ENCODE measurements at regions not wholly inside any gene's neighbourhood (a gene's known extent, or its start where the extent isn't known, plus 50 kb on each side); places are given as distances from the start of the nearest gene placed in this dataset.

DNA sequence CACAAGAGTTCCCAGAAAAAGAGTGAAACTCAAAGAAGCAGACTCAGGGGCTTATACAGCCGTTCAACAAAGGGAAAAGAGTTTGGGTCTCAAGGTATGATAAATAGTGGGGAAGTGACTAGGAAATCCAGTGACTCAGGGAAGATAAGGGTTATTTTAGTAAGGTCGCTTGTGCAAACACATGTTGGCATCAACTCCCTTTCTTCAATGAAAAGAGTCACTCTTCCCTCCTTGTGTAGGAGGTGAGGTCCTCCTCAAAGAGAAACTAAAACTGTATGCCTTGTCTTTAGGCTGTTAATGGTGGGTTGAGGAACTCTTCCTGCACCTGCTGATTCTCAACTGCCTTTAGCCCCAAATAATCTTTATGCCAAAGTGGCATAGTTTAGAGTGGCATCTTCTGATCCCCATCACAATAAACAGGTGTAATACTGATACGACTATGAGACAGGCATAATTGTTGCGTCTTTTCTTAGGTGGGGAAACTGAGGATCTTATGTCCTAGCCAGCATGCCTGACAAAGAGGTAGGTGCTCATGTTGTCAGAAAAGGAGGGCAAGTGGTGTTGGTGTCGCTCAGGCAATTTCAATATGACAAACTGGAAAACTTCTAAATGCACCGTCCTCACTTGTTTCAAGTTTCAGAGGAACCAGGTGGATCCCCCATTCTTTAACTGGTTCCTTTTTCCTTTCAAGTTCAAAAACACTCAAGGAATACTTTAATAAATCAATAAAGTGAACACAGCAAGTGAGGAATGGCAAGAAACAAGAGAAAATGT, 294.1 kb upstream of the RUNX1 start:
- no peak for DNase-seq (ENCODE audit: low spot score)

DNA sequence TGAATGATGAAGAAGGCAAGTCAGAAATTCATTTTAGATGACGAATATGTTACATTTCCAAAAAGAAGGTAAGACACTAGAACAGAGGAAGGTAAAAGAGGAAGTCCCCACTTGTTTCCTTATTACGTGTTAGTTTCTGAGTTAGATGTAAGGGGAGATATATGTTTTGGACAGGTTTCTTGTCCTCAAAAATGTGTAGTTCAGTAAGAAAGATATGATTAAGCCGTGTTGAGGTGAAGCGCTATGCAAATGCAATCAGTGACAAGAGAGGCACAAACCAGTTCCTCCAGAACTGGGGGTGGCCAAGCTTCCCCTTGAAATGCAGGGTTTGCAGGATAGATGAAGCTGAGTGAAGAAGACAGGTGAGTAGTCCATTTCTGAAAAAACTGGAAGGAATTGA, 293.3 kb upstream of the RUNX1 start:
- DNase-seq (ENCODE audit: low spot score), result no peak

DNA sequence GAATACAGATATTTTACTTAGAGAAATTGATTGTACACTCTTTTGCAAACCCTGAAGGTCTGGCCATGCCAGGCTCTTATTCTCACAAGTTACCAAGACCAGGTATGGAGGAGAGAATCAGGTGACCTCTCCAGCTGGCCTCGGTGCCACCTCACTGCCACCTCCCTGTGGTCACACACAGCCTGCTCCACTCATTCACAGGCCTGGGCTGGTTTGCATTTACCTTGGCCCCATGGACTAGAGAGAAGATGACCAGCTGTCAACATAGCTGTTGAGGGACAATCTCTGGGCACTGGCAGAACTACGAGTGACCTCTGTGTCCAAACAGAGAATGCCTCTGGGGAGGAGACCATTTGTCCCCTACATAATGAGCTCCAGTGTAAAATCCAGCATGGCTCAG, 291.2 kb upstream of the RUNX1 start:
- no peak for DNase-seq (ENCODE audit: low spot score)

DNA sequence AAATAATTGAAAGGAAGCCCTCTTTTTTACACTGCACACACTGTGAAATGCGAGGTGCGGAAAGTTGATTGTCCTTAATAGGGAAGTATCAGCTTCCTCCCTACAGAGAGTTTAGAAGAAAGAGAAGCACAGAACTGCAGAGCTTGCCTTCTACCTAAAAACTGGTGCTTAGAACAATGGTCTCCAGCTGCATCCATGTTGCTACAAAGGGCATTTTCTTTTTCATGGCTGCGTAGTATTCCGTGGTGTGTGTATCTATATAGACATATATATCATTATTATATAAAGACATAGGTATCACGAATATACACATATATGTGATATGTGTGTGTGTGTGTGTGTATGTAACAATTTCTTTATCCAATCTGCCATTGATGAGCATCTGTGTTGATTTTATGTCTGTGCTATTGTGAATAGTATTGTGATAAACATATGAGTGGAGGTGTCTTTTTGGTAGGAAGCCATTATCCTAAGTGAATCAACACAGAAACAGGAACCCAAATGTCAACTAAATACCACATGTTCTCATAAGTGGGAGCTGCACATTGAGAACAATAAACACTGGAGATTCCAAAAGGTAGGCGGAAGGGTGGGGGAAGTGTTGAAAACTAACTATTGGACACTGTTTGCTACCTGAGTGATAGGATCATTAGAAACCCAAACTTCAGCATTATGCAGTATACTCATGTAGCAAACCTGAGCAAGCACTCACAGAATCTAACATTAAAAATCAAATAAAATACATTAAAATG, 290.0 kb upstream of the RUNX1 start:
- no peak for DNase-seq (ENCODE audit: low spot score)

DNA sequence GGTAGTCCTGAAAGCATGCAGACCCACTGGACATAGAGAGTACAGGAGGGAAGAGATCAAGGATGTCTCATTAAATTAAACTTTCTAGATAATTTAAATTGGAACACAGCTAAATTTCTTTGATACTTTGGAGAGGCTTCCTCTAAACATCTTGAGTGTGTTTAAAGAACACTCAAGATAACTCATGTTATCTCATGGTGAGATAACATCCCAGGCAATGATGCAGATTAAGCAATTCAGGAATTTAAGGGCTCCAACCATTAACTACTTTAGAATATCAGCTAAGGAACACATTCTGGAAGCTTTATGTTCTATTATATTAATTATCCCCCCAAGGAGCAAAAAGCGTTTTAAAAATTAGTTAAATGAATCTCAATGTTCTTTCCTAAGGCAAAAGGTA, 289.2 kb upstream of the RUNX1 start:
- no peak for DNase-seq (ENCODE audit: low spot score)

DNA sequence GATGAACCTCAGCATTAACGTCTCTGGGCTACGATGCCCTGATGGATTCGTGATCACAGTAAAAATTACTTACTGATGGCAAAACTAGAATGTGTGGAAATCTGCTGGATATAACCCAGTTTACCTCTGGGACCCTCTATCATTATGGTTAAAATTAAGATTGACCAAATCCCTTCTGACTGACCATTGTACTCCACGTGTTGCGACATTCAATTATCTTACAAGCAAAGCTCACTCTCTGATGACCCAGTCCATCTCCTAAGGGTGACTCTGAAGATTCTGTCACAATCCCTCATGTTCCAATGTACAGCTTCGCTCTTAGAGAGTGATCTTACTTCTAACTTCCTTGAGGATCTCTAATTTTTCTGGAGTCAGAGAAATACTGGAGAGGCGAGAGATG, 288.5 kb upstream of the RUNX1 start:
- DNase-seq (ENCODE audit: low spot score), result no peak

DNA sequence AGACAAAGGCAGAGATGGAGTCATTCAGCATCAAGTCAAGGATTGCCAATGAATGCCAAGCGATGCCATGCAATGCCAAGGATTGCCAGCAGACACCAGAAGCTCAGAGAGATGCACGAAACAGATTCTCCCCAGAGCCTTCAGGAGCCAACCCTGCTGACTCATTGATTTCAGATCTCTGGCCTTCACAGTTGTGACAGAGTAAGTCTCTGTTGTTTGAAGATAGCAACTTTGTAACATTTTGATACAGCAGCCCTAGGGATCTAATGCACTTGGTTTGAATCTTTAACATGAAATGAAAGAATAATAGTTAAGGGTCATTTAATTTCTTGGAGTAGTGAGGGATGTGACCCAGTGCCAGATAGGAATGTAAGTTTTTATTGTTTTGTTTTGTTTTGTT, 287.4 kb upstream of the RUNX1 start:
- DNase-seq (ENCODE audit: low spot score), result no peak

DNA sequence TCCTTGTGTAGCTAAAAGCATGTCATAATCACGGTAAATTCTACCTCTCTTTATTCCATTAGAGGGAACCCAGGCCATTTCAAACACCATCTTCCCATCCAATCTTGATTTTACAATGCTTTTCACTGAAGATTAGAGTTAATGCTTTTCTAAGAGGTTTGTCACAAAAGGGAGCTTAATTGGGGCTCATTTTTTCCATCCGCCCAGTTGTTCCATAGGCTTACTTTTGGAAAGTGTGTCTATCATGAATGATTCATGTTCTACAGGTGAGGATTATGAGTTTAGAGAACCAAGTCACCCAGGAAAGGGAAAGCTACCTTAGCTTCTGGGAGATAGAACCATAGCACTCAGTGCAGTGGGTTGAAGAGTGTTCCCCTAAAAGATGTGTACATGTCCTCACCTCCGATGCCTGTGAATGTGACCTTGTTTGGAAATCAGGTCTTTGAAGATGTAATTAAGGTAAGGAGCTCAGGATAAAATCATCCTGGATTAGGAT, 286.9 kb upstream of the RUNX1 start:
- DNase-seq (ENCODE audit: low spot score), result no peak

DNA sequence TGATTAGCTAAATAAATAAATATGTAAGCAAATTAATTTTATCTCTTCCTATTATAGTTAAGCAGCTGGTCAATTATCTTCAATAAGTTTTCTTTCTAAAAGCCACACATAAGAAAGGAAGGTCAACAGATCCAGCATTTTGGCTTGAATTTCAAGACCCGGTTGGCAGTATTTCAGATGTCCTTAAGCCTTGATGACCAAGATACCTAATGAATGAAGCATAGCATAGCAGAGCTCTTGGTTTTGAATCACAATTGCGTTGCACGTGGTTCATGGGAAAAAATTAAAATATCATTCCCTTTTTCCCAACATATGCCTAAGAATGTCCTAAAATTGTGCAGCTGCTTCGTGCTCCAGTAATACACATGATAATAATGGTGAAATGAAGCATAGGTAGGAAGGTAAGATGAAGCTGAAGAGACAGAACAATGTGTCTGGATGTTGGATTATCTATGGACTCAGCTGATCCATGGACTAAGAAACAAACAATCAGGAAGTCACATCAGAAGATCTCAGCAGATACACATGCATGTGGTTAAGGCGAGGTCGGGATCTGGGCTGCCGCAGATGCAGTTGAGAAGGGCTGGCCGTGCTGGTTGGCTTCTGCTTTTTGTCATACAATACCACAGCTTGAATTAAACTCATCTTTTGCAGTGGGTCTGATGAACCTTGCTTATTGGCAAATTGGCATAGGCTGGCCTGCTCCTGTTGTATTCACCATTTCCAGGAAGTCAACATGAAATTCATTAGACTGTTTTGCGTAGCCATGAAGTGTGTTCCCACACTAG, 284.9 kb upstream of the RUNX1 start:
- DNase-seq (ENCODE audit: low spot score), result no peak

DNA sequence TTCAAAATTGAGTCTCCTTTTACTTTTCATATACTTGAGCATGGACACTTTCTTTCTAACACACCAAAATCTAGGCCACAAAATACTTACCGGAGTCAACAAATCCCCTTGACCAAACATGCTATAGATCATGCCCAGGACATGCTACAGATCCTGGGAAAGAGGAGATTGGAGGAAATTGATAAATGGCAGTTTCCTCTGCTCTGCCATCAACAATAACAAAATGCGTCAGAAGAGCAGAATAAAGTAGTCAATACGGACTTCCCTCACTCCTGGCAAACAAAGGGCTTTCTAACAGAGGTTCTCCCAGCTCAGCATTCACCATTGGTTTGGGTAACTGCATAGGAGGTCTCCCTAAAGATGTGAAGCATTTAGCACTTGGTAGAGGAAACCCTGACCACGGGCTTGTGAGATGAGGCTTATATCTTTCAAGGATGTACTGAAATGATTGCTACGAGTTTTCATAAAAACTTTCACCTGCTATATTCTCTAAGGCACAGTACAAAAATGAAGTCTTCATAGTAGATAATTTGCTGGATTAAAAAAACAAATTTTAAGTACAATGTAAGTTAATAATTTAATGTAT, 283.8 kb upstream of the RUNX1 start:
- no peak for DNase-seq (ENCODE audit: low spot score)

DNA sequence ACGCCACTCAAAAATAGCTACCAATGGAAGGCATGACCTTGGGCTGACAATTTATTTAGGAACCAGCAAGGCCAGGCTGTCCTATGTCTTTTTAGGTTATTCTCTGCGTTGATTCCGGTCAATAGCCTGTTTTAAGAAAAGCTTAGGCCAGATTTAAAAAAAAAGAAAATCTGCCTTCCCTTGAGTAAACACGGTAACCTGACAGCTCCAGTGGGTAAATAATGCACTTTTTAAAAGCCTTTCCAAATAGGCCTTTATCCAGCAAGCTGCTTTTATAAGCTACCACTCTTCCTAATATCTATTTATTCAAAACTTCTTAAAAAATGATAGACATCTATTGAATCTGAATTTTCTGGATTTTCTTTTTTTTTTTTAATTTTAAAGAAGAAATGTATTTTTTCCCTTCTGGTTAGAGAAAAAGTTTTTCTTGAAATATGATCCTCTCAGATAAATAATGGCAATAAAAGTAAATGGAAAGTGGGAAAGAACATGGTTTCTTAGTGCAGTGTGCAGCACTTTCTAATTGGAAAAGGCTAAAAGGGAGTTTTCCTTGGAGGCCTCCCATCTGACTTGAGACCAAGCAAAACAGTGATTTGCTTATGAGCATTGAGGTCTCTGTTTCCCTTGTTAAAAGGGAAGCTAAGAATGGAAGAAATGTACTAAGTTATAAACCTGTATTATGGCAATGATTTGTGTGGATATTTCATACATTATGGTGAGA, 281.0 kb upstream of the RUNX1 start:
- DNase-seq (ENCODE audit: low spot score), result no peak

DNA sequence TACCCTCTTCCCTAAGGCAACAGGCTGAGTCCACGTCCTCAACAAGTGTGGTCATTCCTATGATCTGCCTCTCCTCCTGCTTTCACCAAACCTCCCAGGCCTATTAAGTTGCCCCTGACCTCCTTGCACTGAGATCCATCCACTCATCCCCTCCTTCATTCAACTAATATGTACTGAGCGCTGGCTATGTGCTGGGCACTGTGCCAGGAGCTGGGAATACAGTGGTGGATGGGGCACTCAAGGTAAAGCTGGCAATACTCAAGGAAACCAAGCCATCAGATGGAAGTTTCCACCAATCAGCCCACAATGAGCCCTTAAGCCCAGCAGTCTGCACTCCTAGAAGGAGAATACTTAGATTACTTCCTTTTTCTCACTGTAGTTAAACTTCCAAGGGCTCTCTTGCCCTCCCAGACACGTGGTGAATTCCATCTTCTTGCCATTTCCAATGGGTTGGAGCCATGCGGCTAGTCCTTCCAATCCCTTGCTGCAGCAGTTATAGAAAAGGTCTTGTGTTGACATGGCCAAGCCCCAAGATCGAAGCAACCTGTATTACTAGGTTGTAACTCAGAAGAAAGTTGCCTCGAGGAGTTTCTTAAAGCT, 279.9 kb upstream of the RUNX1 start:
- DNase-seq (ENCODE audit: low spot score), result no peak

DNA sequence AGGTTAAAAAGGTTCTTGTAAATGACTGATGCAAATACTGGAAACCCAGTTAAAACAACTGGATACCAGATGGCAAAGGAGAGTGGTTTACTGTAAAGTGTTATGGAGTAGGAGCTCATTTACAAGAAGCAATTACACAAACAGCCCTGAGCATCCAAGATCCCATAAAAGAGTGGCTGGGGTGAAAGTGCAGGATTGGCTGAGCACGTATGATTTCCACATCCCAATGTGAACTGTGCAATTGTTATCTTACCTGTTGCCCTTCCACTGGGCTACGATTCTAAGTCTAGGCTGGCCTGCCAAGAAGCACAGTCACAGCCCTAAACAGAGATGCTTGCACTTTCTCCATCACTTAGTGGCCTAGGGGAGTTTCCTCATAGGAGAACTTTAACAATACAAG, 277.6 kb upstream of the RUNX1 start:
- DNase-seq (ENCODE audit: low spot score), result no peak

DNA sequence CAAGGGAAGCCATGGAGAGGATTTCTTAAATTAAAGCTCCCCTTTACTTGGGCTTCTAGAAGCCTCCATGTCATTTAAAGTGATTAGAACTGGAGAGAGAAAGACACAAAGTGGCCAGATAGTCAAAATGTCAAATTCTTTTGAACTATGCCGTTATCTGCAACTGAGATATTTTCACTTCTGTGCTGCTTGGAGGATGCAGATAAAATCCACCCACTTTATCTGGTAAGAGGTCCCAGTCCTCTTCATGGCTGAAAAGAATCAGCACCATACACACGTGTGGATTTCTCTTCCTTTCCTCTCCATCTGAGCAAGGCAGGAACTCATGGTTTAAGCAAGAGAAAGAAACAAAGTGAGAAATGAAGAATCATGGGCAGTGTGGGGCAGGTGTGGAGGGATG, 276.9 kb upstream of the RUNX1 start:
- no peak for DNase-seq (ENCODE audit: low spot score)

DNA sequence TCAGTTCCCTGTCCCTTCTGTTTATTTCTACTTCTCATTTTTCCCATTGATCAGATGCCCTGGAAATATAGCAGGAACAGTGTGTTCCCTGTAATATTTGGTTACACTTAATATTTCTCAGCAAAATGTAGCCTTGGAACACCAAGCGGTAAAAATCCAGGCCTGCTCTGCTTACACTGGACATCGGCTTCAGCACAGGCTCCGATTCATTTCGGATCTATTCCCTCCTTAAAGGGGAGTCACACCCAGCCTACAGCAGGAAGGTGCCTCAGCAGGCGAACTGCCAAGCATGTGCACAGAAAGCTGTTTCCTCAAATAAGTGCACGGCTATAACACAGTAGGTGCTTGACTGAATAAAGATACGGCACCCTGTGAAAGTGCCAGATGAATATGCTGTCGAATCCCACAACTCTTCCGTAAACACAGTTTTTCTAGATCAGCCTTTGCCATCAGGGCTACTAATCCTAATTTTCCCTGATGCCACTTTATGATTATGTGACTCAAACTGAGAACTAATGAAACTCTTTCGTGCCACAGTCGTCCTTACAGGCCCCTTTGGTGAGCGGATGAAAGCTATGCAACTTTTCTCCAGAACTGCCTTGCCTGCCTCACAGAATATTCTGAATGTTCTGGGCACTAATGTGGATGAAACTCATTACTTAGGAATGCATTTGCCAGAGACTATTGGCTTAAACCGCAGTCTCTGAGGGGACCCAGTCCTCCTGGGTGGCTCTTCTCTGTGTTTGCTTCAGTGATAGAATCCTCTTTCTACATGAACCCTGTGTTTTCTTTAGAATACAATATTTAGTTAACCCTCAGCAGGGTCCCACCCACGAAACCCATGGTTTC, 275.5 kb upstream of the RUNX1 start:
- DNase-seq (ENCODE audit: low spot score), result no peak

DNA sequence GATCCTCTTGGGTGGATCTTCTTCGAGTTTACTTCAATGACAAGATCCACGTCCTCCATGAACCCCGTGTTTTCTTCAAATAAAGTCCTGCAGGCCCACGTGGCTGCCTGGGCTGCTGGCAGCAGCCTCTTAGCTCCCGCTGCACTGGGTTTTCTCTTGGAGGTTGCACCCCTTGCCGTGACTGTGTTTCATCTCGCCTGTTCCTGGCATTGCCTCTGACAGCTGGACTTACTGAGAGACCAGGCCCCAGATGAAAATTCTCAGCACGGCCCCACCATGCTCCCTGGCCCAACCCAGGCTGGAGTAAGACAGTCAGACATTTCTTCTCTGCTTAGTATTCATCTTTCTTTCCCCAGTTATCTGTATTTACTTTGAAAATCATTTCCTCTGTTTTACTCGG, 274.8 kb upstream of the RUNX1 start:
- no peak for DNase-seq (ENCODE audit: low spot score)

DNA sequence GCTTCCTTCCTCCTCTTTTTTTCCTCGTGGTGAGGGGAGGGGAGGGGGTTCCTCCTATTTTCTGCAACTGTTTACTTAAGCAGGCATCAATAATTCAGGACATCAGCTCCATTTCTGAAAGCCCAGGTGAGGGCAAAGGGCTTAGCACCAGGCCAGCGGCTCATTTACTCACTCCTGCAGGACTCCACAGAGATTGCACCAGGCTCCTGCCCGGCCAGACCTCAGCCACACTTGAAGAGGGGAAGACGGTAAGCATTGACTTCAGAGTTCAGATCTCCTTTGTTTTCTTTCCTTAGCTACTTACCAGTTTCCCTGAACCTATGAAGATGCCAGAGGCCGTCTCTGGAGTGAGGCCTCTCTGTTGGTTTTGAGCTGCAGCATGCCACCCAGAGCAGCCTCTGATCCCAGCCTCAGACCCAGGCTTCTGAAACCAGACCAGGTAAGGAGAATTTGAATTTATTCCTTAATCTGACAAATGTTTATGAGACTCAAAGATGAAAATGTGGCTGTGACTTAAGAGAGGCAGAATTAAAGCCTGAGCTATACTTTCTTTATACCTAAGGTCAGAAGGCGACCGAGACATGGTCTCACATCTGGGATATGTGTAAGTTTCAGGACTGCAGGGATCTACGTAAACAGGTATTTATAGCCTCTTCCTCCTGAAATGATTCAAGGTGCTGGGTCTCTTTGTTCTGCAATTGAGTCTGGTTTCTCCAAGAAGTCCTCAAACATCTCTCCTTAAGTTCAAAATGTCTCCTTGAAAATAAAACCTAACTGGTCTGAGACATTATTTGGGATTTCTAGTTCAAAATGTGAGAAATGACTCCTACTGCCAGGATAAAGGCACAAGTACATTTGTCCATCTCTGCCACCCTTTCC, 272.5 kb upstream of the RUNX1 start:
- DNase-seq (ENCODE audit: low spot score), result no peak

DNA sequence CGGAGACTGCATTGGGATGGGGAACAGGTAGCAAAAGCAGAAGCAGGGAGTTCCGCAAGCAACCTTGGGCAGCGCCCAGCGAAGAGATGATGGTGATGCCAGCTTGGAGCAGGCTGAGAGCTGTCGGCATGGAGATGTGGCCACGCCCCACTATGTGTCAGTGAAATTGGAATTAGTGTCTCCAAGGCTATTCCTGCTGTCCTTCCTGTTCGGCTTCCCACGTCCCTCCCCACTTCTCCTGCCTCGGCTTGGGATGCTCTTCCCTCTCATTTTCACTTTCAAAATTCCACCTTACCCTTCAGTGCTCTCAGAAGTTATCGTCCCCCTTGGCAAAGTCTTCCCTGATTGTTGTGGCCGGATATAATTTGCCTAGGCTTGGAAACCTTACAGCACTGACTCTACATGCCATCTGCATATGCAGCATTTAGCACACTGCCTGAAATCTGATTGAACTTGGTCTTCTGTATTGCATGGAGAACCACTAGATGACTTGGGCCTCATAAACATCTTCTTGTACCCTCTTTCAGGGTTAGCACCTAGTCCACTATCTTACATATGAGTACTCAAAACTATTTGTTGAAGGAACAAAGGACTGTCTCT, 270.7 kb upstream of the RUNX1 start:
- DNase-seq (ENCODE audit: low spot score), result no peak

DNA sequence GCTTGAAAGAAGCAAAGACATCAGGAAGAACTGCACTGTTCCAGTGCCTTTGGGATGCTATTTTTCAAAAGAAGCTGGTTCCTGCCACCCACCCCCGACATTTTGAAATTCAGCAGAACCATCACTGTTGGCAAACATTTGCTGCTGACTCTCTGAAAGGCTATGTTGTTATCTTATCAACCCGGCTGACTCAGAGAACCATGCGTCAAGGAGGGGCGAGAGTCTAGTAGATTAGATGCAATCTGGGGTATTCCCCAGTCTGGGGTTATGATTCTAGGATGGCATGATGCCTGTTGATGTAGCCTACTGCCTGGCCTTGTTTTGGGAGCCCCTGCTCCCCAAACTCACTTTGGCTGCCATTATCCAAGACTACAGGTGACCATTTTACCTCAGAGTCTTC, 267.8 kb upstream of the RUNX1 start:
- DNase-seq (ENCODE audit: low spot score), result no peak
